ENCODE measurements at regions not wholly inside any gene's neighbourhood (a gene's known extent, or its start where the extent isn't known, plus 50 kb on each side); places are given as distances from the start of the nearest gene placed in this dataset.

DNA sequence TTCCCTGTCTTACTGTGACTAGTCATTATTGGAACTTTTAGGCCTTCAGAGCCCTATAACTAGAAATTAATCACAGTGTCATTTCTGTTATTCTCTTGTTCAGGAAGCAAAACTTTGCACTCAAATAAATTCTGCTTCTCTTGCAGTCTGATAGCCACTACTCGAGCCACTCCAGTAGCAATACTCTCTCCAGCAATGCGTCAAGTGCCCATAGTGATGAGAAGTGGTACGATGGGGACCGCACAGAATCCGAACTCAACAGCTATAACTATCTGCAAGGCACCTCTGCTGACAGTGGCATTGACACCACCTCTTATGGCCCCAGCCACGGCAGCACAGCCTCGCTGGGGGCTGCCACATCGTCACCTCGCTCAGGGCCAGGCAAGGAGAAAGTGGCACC, 223.2 kb upstream of the RGS6 start:
- no peak for TF ChIP-seq POLR2AphosphoS5 (IDR thresholded peaks at IDR 0.05)
- no peak for TF ChIP-seq POLR2A (IDR thresholded peaks at IDR 0.05)
- TF ChIP-seq, protein P1, sequence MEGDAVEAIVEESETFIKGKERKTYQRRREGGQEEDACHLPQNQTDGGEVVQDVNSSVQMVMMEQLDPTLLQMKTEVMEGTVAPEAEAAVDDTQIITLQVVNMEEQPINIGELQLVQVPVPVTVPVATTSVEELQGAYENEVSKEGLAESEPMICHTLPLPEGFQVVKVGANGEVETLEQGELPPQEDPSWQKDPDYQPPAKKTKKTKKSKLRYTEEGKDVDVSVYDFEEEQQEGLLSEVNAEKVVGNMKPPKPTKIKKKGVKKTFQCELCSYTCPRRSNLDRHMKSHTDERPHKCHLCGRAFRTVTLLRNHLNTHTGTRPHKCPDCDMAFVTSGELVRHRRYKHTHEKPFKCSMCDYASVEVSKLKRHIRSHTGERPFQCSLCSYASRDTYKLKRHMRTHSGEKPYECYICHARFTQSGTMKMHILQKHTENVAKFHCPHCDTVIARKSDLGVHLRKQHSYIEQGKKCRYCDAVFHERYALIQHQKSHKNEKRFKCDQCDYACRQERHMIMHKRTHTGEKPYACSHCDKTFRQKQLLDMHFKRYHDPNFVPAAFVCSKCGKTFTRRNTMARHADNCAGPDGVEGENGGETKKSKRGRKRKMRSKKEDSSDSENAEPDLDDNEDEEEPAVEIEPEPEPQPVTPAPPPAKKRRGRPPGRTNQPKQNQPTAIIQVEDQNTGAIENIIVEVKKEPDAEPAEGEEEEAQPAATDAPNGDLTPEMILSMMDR (IDR thresholded peaks at IDR 0.05) = no peak
- TF ChIP-seq EP300 (IDR thresholded peaks at IDR 0.05) = no peak
